ENCODE measurements at regions not wholly inside any gene's neighbourhood (a gene's known extent, or its start where the extent isn't known, plus 50 kb on each side); places are given as distances from the start of the nearest gene placed in this dataset.
"Not testable (repeated sequence)": the region's sequence is repeated elsewhere in the genome, so short reads cannot be mapped to it uniquely, and the experiment has no call there.

DNA sequence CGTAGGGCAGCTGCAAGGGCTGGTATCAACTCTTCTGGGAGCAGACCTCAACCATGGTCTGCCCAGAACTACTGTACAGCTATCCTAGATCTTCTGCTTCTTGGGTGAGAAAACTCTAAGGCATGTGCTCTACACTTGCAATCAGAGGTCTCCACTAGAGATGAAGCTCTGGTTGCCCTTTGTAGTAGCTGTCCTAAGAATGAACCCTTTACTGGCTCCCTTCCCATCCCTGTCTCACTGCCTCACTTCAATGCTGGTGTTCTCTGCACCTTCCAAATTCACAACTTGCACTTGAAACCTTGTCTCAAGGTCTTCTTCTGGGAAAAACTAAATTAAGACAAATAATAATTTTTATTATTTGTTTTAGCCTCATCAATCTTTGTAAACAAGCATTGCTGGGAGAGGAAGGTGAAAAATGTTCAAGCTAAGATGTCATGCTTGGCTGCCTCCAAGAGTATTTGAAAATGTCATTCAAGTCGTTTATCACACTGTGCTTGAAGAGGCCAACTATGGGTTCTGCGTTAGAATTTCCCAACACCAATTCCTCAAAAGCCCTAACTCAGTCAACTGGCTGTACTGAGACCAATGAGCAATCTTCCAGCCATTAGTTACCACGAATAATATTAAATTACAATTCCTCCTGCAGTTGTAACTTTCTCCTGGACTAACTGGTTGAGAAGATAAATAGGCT, 216.9 kb upstream of the ADRA1D start:
- DNase-seq, result no peak

DNA sequence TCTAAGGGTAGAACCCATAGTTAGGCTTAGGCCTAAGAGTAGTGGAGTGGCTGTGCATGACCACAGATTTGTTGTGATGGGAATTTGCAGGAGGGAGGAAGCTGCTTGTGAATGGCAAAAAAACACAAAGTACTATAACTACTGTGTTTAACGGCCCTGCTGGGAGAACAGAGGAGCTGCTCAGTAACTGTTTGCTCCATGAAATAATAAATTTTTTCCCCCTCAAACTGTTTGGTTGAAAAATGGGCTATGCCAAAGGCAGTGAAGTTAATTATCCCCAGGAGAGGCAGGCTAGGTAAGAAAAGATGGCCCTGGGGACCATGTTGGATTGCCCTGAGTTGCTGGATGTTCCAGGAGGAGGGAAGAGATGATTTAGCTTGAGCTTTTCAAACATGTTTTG, 216.1 kb upstream of the ADRA1D start:
- DNase-seq, result no peak

DNA sequence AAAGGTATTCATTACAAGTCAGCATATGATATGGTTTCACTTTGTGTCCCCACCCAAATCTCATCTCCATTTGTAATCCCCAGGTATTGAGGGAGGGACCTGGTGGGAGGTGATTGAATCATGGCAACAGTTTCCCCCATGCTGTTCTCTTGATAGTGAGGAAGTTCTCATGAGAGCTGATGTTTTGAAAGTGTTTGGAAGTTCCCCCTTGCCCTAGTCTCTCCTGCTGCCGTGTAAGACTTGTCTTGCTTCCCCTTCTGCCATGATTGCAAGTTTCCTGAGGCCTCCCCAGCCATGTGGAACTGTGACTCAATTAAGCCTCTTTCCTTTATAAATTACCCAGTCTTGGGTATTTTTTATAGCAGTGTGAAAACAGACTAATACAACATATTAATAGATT, 213.7 kb upstream of the ADRA1D start:
- DNase-seq, result not testable (repeated sequence)

DNA sequence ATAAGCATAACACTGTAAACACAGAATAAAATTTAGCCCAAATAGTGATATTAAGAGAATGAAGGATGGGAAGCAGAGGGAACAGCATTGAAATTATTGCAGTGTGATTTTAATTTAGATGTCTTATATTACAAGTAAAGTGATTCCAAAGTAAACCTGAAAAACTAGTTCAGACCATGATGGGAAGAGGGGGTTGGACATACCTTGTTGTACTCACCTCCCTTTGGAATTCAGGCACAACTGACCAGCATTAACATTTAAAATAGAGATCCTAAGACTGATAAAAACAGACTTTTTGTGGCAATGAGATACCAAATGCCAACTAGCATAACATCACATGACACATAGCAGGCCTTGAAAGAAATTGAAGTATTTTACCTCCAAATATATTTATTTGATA, 210.0 kb upstream of the ADRA1D start:
- no peak for DNase-seq

DNA sequence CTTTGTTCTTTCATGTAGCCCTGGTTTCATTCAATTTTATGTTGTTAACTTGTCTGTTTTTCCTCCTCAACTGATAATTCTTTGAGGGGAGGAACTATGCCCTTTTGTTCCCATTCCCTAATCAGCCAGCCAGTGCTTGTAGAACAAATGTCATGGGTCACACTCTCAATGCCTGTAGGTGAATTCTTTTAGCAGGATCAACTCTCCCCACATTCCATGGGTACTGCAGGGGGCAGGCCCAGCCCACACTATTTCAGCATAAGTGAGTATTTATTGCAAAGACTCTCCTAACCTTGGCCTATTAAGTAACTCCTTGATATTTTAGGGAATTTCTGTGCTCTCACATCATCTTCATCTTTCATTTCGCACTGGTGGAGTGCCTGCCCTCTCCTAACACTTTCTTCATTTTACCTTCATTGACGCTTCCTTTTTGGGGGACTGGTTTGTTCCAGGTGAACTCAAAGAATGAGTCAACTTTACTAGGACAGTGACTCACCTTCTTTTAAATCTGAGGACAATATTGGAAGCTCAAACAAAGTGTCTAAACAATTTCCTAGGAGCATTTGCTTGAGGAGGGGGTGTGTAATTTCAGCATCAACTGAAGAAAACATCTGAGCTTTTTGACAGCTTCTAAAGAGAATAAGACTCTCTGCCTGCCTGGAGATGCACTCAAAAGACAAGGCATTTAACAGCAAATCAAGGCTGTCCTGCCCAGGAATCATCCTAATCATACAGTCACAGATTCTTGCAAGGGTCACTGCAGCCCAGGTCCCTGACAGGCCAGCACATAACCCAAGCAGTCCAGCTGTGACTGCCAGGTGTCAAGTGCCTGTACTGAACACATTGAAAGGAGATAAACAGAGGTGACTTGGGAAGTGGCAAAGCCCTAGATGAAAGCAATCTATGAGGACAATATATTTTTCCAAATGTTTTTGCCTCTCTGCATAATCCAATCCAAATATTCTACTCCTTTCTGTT, 208.8 kb upstream of the ADRA1D start:
- no peak for DNase-seq

DNA sequence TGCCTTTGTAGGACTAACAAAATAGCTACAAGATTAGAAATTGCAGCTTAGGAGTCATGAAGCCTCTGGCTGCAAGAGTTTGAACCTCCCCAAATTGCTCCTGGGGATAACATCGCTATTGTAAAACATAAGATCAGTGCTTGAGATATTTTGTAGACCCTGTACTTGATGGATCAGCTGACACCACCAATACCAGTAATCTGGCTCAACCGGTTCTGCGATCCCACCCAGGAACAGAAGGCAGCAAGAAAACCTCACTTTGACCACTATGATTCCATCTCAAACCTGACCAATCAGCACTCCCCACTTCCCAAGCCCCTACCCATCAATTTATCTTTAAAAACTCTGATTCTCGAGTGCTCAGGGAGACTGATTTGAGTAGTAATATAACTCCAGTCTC, 206.9 kb upstream of the ADRA1D start:
- no peak for DNase-seq

DNA sequence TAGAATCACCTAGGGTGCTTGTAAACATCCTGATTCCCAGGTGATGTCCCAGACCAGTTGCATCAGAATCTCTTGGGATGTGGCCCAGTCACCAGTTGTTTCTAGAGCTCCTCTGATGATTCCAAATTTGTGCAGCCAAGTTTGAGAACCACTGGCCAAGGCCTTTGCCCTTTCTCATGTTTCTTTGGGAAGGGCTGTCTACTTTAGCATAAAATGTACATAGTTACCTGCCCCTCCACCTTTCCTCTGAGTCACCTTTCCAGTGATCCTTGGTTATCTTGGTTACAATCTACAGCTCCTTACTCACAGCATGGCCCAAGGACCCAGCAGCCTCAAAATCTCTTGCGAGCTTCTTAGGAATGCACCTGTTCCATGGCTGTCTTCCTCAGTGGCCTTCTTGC, 206.2 kb upstream of the ADRA1D start:
- DNase-seq, result no peak

DNA sequence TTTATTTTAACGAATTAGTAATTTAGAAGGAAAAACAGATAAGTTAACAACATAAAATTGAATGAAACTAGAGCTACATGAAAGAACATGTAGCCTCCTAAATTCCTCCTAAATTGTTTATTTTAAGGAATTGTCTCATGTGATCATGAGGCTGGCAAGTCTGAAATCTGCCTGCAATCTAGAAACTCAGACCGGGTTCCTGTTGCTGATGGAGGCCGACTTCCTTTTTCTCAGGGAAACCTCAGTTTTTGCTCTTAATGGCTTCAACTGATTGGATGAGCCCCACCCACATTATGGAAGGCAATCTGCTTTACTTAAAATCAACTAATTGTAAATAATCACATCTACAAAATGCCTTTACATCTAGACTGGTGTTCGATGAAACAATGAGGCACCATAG, 205.0 kb upstream of the ADRA1D start:
- DNase-seq, result no peak

DNA sequence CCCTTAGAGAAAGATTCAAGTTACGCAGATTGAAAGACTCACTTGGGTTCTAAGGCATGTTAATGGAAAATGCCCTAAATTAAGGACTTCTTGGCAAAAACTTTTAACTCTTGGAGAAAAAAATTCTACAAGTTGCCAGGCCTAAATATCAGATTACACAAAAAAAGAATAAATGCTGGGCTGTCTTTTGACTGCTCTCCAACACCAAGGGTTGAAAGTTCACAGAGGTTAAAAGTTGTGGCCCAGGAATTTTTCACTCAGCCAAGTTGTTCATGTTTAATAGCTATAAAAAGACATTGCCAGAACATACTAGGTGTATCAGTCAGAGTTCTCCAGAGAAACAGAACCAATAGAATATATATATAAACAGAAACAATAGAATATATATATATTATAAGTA, 204.3 kb upstream of the ADRA1D start:
- no peak for DNase-seq

DNA sequence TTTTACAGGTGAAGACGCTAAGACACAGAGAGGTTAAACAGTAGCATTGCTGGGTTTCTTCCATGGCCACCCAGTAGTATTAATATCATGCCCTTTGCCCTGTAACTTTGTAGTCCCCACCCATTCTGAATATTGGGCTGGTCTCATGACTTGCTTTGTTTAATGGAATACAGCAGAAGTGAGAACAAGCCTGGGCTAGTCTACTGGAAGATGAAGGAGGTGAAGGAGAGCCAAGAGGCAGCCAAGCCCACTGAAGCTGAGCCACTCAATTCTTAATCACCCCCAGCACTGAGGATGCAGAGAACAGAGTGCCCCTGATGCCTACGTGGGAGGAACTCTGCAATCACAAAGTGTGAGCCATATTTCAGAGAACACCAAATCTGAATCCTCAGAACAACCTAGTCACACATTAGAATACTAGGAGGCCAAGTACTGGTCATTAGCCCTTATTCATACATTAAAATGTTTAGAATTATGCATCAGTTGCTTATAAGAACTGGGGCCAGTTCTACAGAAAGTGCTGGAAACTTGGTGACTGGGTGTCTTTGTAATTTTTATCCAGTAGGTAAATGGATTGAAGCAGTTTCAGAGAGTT, 202.5 kb upstream of the ADRA1D start:
- DNase-seq, result no peak

DNA sequence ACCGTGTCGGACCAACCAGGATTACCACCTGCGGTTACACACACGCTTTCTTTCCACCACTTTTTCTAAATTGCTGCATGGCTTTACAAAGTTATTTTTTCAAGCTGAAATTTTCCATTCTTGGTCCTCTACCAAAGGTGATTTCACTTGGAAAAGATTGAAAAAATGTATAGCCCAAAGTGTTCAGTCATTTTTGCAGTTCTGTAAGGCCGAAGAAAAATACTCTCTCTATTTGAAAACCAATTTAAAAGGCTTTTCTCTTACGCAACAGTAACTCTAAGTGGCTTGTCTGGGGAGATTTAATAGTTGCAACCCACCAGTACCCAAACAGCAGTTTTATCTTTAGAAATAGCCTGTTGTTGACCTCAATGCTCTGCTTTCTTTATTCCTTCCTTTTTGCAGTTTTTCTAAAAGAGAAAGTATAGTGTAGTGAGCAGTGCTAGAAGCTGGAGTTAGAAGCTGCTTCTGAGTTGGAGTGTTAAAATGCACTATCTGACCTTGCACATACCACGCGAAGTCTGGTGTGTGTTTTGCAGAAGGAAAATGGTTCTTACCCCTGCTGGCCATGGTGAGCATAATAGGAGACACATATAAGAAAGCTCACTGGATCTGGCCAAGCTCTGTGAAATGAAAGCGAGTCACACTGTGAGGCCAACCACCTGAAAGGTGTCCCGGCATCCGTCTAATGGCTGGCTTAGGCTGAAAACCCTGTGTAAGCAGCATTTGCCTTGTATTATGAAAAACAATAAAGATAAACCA, 201.0 kb upstream of the ADRA1D start:
- no peak for DNase-seq

DNA sequence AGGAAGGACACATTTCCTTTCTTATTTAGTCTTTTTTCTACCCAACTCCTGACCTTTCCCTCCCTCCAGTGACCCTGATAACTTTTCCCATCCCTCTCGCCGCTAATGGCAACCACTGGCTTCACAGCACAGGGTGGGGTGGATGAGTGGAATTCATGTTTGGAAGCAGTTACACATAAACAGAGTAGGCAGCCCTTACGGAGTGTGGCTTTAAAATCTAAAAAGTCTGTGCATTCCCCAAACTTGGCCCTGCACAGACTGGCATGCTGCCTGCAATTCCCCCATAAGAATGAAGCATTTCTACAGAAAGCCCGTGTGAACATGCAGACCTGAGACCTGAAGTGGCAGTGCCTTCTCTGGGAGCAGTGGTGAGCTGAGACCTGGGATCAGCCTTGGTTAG, 196.7 kb upstream of the ADRA1D start:
- no peak for DNase-seq

DNA sequence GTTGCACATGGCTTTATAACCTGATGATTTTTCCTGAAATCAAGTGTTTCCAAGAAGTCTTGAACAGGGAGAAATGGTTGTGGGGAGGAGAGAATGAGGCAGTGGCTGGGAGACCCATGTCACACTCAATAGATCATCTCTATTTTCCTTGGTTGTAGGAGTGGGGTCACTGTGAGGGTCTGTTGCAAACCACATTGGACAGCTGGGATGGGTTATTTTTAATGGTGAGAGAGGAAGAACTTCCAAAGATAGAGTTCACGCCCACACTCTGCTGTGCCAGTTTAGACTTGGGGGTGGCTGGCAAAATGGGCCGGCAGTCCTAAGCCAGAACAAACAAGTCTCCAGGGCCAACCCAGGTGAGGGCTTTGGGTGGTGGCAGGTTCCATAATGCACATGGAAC, 196.2 kb upstream of the ADRA1D start:
- no peak for DNase-seq

DNA sequence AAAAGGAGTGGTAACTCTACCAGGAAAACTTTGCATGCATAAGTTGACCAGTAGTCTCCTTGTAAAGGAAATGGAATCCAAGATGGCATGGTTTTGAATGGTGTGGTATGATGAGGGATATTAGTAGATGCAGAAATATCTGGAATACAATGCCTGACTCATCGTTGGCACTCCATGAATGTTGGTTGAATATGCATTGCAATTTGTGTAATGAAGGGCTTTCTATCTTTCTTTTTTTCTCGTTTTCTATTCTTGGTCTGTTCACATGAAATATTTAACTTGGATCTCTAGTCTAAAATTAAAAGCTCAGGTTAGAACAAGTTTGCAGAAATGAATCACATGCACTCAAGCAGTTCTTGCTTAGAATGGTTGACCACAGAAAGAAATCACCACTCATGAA, 195.3 kb upstream of the ADRA1D start:
- no peak for DNase-seq

DNA sequence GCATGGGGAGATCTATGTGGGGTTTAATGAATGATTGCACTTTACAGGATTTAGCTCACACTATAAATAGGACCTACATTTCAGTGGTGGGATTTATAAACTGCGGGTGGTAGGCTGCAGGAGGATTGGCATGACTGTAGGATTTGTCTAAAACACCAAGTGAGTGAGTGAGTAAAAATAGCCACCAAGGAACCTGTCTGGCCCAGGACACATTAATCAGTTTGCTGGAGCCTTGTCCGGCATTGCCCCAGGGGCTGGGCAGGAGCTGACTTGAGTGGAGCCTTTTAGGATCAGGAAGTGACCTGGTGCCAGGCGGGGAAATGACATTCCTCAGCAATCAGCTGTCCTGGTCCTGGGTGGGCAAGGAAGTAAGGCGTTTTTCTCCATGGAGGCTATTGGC, 193.9 kb upstream of the ADRA1D start:
- no peak for DNase-seq

DNA sequence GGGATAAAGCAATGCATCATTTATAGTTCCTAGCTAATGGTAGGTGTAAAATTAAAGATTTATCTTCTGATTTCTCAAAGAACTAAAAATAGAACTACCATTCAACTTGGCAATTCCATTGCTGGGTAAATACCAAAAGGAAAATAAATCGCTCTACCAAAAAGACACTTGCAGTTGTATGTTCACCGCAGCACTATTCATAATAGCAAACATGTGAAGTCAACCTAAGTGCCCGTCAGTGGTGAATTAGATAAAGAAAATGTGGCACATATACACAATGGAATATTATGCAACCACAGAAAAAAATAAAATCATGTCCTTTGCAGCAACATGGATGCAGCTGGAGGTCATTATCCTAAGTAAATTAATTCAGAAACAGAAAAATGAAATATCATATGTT, 192.8 kb upstream of the ADRA1D start:
- DNase-seq, result no peak

DNA sequence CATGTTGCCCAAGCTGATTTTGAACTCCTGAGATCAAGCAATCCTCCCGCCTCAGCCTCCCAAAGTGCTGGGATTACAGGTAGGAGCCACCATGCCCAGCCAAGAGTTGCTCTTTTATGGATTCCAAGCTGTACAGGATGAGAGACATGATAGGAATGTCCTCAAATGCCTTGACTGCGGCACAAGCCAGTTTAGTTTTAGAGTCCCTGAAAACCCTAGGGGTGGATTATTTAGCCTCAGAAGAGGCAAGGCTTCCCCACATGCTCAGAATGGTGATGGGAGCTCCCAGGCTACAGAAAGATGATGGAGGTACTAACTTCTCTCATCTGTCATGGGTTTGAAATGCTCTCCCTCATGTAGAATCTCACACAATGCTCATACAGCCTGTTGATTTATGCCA, 192.1 kb upstream of the ADRA1D start:
- DNase-seq, result no peak

DNA sequence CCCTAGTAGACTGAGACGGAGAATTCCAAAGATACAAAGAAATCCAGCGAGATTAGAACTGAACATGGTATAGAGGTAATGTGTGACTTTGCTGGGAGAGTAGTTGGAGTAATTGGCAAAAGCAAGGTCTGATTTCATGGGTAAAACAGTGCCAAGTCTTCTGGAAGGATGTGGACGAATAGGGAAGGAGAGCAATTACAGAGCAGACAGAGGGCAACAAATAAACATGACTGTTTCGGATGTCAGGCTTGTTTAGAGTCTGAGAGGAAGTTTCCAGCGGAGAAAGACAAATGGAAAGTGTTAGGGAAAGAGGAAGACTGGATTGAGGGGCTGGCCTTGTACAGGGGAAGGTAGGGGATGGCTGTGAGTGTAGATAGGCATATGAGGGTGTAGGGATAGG, 190.4 kb upstream of the ADRA1D start:
- DNase-seq, result no peak

DNA sequence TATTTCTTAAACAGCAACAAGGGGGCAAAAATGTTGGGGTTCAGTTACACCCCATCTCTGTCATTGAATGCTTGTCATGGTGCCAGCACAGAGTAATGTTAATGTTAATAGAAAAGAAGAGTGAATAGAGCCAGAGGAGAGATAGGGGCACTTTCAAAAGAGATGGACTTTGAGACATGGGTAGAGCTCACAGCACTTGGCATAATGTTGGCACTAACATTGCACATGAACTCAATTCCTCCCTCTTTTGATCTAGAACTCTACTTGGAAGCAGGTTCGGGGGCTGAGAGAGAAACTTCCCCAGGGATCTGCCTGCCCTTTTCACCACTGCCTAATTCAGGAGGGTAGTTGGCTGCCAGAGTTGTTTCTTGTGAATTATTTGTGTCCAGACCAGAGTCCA, 188.0 kb upstream of the ADRA1D start:
- DNase-seq, result no peak

DNA sequence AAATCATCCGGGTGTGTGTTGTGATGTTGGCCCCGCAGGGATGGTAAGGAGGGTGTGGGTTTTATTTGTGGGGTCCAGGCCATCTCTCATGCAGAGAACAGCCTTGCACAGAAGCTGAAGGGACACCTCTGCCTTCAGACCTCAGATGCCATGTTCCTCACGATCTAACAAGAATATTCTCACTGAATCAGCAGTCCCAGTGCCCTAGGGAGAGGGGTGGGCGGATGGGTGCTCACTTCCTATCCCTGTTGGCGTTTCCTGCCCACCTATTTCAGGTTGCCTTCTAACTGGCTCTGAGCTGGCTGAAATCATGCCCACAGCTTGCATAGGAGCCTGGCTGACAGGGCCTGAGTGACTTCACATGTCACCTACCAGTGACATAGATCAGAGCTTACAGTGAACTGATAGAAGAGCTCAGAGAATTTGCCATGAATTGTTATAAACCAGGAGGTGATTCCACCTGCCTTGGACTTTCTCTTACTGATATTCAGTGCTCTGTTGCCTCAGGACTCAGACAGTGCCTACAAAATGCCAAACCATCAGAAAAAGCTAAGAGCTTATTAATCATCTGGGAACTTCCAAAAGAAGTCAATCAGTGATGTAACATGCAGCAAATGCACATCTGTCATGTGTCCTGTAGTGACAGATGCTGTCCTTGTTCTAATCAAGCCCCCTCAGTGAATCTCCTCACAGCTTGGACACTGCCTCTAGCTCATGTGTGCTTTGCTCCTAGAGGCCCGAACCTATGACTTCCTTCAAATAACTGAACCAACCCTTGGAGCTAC, 186.8 kb upstream of the ADRA1D start:
- no peak for DNase-seq

DNA sequence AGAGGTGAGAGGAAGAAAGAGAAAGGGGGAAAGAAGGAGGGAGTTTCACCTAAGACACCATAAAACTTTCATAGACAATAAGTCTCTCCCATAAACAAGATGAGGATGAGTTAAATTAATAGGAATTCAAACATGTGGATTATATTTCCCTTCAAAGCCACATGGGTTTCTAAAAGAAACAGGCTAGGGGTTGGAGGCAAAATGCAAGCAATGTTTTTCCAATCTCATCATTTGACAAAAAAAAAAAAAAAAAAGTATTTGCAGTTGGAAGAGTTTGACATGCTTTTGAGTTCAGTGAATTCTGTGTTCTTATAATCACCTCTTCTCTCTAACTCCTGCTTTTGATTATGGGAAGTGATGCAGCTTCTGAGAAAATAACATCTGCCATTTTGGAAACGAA, 186.1 kb upstream of the ADRA1D start:
- no peak for DNase-seq

DNA sequence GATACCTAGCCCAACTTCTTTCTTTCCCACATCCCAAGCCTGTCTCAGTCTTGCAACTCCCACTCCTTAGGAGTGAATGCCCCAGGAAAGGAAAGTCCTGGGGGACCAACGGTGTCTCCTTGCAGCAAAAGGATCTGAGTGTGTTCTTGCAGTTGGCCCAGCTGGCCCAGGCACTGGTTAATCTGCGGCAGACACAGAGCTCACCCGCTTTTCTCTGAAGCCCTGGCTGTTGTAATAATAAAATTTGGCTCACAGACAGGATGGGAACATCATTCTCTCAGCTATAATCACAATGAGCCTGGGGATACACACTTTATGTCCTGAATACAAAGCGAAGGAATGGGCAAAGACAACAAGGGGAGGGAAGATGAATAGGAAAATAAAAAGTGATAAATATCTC, 185.6 kb upstream of the ADRA1D start:
- DNase-seq, result no peak
